ENCODE measurements at regions not wholly inside any gene's neighbourhood (a gene's known extent, or its start where the extent isn't known, plus 50 kb on each side); places are given as distances from the start of the nearest gene placed in this dataset.

DNA sequence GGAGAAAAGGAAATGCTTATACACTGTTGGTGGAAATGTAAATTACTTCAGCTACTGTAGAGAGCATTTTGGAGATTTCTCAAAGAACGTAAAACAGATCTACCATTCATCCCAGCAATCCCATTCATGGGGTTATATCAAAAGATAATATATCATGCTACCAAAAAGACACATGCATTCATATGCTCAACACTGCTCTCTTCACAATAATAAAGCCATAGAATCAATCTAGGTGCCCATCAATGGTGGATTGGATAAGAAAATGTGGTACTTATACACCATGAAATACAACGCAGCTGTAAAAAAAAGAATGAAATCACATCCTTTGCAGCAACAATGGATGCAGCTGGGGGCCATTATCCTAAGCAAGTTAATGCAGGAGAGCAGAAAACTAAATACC, 1487.7 kb upstream of the SEL1L start:
- H2AFZ ChIP-seq (ENCODE audit: low read depth) = no peak overlapping the region
- H3K4me2 ChIP-seq = no peak overlapping the region
- TF ChIP-seq, protein P1, sequence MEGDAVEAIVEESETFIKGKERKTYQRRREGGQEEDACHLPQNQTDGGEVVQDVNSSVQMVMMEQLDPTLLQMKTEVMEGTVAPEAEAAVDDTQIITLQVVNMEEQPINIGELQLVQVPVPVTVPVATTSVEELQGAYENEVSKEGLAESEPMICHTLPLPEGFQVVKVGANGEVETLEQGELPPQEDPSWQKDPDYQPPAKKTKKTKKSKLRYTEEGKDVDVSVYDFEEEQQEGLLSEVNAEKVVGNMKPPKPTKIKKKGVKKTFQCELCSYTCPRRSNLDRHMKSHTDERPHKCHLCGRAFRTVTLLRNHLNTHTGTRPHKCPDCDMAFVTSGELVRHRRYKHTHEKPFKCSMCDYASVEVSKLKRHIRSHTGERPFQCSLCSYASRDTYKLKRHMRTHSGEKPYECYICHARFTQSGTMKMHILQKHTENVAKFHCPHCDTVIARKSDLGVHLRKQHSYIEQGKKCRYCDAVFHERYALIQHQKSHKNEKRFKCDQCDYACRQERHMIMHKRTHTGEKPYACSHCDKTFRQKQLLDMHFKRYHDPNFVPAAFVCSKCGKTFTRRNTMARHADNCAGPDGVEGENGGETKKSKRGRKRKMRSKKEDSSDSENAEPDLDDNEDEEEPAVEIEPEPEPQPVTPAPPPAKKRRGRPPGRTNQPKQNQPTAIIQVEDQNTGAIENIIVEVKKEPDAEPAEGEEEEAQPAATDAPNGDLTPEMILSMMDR (conservative IDR thresholded peaks at IDR 0.05; ENCODE audit: low read depth, low read length) = no peak
- H3K79me2 ChIP-seq (ENCODE audit: insufficient read depth, low read depth) = no peaks in the 10 kb centered on the region
- H3K27me3 ChIP-seq (ENCODE audit: insufficient read depth, low read depth) = no peaks in the 10 kb centered on the region
- H3K4me3 ChIP-seq (IDR thresholded peaks at IDR 0.05; ENCODE audit: insufficient read depth, low read depth, low read length) = no peak overlapping the region
- no peaks in the 10 kb centered on the region for H3K4me1 ChIP-seq (ENCODE audit: low read depth, poor library complexity, severe bottlenecking)
- no peak overlapping the region for H3K9ac ChIP-seq
- no peak overlapping the region for H3K27ac ChIP-seq
- H4K20me1 ChIP-seq (ENCODE audit: insufficient read depth) = no peaks in the 10 kb centered on the region
- no peaks in the 10 kb centered on the region for H3K36me3 ChIP-seq (ENCODE audit: insufficient read depth)

DNA sequence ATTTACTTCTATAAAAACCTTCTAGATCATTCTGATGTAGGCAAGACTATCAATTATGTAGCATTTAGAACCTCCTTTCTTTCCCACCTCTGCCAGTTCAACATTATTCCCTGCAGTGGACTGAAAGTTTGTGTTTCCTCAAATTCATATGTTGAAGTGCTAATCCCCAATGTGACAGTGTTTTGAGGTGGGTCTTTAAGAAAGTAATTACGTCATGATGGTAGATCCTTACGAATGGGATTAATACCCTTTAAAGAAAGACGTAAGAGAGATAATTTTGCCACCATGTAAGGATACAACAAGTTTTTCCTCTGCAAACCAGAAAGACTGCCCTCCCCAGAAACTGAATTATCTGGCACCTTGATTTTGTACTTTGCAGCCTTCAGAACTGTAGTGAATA, 1489.7 kb upstream of the SEL1L start:
- no peak overlapping the region for H3K4me2 ChIP-seq
- H3K36me3 ChIP-seq (ENCODE audit: insufficient read depth) = no peaks in the 10 kb centered on the region
- no peaks in the 10 kb centered on the region for H3K79me2 ChIP-seq (ENCODE audit: insufficient read depth, low read depth)
- H3K9ac ChIP-seq = no peak overlapping the region
- H3K27me3 ChIP-seq (ENCODE audit: insufficient read depth, low read depth) = no peaks in the 10 kb centered on the region
- H3K4me3 ChIP-seq (IDR thresholded peaks at IDR 0.05; ENCODE audit: insufficient read depth, low read depth, low read length) = no peak overlapping the region
- H3K4me1 ChIP-seq (ENCODE audit: low read depth, poor library complexity, severe bottlenecking) = no peaks in the 10 kb centered on the region
- no peaks in the 10 kb centered on the region for H4K20me1 ChIP-seq (ENCODE audit: insufficient read depth)
- no peak overlapping the region for H3K27ac ChIP-seq
- no peak overlapping the region for H2AFZ ChIP-seq (ENCODE audit: low read depth)
- TF ChIP-seq, protein P1 (conservative IDR thresholded peaks at IDR 0.05; ENCODE audit: low read depth, low read length) = no peak

DNA sequence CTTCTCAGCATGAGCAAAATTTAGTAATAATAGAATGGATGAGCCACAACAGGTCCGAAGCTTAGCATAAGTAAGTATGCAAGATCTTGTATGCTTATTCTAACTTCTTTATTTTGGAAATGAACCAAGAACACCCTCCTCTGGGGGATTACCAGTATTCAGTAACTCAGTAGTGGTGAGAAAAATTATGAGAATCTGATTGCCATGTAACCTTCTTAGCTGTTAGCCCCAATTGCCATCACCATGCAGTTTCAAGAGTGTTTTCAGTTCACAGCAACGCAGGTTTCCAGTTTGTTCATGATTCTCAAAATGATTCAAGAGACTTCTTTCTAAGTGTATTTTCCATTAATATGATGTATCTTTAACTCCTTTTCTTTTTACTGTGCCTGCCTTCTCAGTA, 1507.6 kb upstream of the SEL1L start:
- H3K4me3 ChIP-seq (IDR thresholded peaks at IDR 0.05; ENCODE audit: insufficient read depth, low read depth, low read length) = no peak overlapping the region
- no peak overlapping the region for H3K9ac ChIP-seq
- H3K4me2 ChIP-seq = no peak overlapping the region
- no peaks in the 10 kb centered on the region for H3K36me3 ChIP-seq (ENCODE audit: insufficient read depth)
- H3K79me2 ChIP-seq (ENCODE audit: insufficient read depth, low read depth) = no peaks in the 10 kb centered on the region
- H3K27ac ChIP-seq = no peak overlapping the region
- TF ChIP-seq, protein P1 (conservative IDR thresholded peaks at IDR 0.05; ENCODE audit: low read depth, low read length) = no peak
- no peaks in the 10 kb centered on the region for H3K27me3 ChIP-seq (ENCODE audit: insufficient read depth, low read depth)
- no peaks in the 10 kb centered on the region for H3K4me1 ChIP-seq (ENCODE audit: low read depth, poor library complexity, severe bottlenecking)
- no peaks in the 10 kb centered on the region for H4K20me1 ChIP-seq (ENCODE audit: insufficient read depth)
- H2AFZ ChIP-seq (ENCODE audit: low read depth) = no peak overlapping the region

DNA sequence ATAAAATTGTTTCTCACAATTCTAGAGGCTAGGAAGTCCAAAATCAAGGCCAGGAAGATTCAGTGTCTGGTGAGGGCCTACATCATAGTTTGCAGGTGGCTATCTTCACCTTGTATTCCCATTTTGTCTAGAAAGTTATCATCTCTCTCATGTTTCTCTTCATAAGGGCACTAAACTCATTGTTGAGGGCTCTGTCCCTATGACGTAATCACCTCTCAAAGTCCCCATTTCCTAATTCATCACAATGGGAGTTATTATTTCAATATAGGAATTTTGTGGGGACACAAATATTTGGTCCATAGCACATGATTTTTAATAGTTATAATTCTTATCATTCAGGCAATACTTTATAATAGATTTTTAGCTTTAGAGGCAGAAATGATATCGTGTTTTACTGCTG, 1509.2 kb upstream of the SEL1L start:
- Histone ChIP-seq H3K79me2 (ENCODE audit: insufficient read depth, low read depth) (no peaks in the 10 kb centered on the region), H3K9ac (no peak overlapping the region), H2AFZ (ENCODE audit: low read depth) (no peak overlapping the region), H3K4me1 (ENCODE audit: low read depth, poor library complexity, severe bottlenecking) (no peaks in the 10 kb centered on the region), H3K4me3 (IDR thresholded peaks at IDR 0.05; ENCODE audit: insufficient read depth, low read depth, low read length) (no peak overlapping the region), H3K36me3 (ENCODE audit: insufficient read depth) (no peaks in the 10 kb centered on the region), H4K20me1 (ENCODE audit: insufficient read depth) (no peaks in the 10 kb centered on the region), H3K27me3 (ENCODE audit: insufficient read depth, low read depth) (no peaks in the 10 kb centered on the region), H3K27ac (no peak overlapping the region), H3K4me2 (no peak overlapping the region)
- TF ChIP-seq, protein P1 (conservative IDR thresholded peaks at IDR 0.05; ENCODE audit: low read depth, low read length) = no peak

DNA sequence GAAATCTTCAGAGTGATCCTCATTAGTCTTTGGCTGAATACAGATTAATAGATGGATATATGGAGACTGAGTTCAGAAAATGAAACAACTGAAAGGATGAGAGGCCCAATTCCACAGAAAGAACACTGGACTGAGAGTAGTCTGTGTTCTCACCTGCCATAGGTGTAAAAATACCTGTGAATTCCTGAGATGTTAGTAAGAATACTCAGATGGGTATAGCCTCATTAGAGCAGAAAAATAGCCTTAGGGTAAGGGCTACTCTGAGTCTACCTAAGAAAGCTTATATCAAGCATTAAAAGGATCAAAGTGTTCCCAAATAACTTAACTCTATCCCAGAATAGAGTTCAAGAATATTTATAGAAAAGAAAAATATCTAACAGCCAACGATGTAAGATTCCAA, 1510.3 kb upstream of the SEL1L start:
- Histone ChIP-seq H3K4me3 (IDR thresholded peaks at IDR 0.05; ENCODE audit: insufficient read depth, low read depth, low read length) (no peak overlapping the region), H4K20me1 (ENCODE audit: insufficient read depth) (no peaks in the 10 kb centered on the region), H3K27me3 (ENCODE audit: insufficient read depth, low read depth) (no peaks in the 10 kb centered on the region), H3K79me2 (ENCODE audit: insufficient read depth, low read depth) (no peaks in the 10 kb centered on the region), H3K9ac (no peak overlapping the region), H3K4me2 (no peak overlapping the region), H3K36me3 (ENCODE audit: insufficient read depth) (no peaks in the 10 kb centered on the region), H3K4me1 (ENCODE audit: low read depth, poor library complexity, severe bottlenecking) (no peaks in the 10 kb centered on the region), H2AFZ (ENCODE audit: low read depth) (no peak overlapping the region), H3K27ac (no peak overlapping the region)
- TF ChIP-seq, protein P1 (conservative IDR thresholded peaks at IDR 0.05; ENCODE audit: low read depth, low read length) = no peak
